Fibroblast of skin of right biceps (primary cell): ENCODE measurements at regions not wholly inside any gene's neighbourhood (a gene's known extent, or its start where the extent isn't known, plus 50 kb on each side); places are given as distances from the start of the nearest gene placed in this dataset.
"Not testable (repeated sequence)": the region's sequence is repeated elsewhere in the genome, so short reads cannot be mapped to it uniquely, and the experiment has no call there.

Experiments
- DNase-seq: peaks from one replicate; pipeline ENCODE4 v3.0.0-alpha.2; 2013

- DNase-seq, result no peak
Measured at GRCh38 chr2:149781263-149781808, 193.8 kb upstream of the MMADHC start.

DNA sequence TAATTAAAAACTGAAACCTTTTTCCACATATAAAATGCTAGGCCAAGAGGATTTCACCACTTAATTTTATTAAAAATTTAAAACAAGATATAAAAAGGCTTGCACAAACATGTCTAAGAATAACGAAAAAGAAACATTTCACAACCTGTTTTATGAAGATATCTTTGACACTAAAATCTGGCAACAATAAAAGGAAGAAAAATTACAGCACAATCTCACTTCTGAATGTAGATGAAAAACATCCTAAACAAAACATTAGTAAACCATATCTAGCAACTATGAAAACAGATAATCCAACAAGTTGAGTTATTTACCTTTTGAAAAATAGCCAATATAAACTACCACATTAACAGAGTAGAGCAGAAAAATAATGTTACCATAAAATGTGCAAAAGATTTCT, 185.4 kb upstream of the MMADHC start:
- no peak for DNase-seq

- DNase-seq, result peak; percentile 56
Measured at GRCh38 chr2:149768320-149768799, 180.8 kb upstream of the MMADHC start.

DNA sequence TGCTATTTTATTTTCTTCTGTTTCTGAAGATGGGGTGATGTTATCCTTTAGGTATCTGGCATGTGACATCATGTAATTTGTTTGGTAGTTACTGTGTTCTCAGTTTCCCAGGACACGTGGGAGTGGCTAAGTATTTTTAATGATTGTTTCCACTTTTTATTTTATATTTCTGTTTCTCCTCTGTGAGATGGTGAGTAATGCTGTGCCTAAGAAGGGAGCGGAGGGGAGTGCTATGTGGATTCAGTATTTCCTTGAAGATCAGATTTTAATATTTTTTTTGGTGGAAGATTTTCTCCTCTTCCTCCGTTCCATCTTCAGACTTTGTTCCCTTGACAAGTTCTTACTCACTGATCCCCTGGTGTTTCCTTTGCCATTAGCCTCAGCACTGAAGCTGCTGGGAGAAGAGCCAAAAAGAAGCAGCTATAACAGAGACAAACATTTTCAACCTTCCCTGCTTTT, 180.0 kb upstream of the MMADHC start:
- DNase-seq, result peak; percentile 68

DNA sequence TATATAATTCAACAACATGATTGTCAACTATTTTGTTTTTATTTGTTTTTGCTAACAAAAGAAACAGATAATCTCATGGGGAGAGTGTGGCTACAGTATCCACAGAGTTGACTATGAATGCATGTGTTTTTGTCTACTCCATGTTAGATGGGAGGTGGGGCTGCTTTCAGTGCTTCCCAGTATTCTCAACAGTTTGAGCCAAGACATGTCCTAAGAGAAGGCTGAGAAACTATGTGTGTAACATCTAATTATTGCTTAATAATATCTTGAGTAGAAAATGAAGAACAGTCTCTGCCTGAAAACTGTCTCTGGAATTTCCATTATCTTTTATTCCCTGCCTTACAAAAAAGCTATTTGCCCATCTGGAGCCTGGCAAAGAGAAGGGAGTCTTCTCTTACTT, 178.8 kb upstream of the MMADHC start:
- DNase-seq, result no peak

DNA sequence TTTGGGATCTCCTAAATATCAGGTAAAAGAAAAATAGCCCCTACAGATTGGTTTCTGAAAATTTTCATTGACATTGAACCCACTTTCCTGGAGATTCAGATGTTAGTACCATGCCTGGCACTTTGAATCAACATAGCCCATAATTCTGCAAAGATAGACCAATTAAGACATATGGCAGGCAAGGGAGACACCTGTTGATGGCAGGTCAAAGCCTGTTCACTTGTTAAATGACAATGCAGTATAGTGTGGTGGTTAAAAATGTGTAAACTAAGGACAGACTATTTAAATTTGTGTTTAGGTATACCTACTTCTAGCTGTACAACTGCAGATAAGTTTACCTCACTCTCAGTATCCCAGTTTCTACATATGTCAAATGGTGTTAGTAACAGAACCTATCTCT, 178.1 kb upstream of the MMADHC start:
- DNase-seq, result no peak

- DNase-seq, result no peak
Measured at GRCh38 chr2:149765003-149765402, 177.4 kb upstream of the MMADHC start.

- DNase-seq, result no peak
Measured at GRCh38 chr2:149763358-149763757, 175.8 kb upstream of the MMADHC start.

DNA sequence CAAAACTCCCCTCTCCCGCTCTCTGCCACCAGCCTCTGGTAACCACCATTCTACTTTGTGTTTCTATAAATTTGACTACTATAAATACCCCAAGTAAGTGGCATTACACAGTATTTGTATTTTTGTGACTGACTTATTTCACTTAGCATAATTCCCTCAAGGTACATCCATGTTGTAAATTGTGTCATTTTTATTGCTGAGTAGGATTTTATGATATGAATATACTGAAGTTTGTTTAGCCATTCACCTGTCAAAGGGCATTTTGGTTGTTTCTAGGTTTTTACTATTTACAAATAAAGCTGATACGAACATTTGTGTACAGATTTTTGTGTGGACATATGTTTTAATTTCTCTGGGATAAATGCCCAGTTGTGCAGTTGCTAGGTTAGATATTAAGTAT, 174.0 kb upstream of the MMADHC start:
- DNase-seq, result no peak

GRCh38 chr2:149759382-149759781, 171.8 kb upstream of the MMADHC start:
- not testable (repeated sequence) for DNase-seq

DNA sequence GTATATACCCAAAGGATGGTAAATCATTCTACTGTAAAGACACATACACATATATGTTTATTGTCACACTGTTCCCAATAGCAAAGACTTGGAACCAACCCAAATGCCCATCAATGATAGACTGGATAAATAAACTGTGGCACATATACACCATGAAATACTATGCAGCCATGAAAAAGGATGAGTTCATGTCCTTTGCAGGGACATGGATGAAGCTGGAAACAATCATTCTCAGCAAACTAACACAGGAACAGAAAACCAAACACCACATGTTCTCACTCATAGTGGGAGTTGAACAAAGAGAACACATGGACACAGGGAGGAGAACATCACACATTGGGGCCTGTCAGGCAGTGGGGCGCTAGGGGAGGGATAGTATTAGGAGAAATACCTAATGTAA, 167.1 kb upstream of the MMADHC start:
- not testable (repeated sequence) for DNase-seq

- DNase-seq, result peak; percentile 49
Measured at GRCh38 chr2:149747456-149747855, 159.9 kb upstream of the MMADHC start.

DNA sequence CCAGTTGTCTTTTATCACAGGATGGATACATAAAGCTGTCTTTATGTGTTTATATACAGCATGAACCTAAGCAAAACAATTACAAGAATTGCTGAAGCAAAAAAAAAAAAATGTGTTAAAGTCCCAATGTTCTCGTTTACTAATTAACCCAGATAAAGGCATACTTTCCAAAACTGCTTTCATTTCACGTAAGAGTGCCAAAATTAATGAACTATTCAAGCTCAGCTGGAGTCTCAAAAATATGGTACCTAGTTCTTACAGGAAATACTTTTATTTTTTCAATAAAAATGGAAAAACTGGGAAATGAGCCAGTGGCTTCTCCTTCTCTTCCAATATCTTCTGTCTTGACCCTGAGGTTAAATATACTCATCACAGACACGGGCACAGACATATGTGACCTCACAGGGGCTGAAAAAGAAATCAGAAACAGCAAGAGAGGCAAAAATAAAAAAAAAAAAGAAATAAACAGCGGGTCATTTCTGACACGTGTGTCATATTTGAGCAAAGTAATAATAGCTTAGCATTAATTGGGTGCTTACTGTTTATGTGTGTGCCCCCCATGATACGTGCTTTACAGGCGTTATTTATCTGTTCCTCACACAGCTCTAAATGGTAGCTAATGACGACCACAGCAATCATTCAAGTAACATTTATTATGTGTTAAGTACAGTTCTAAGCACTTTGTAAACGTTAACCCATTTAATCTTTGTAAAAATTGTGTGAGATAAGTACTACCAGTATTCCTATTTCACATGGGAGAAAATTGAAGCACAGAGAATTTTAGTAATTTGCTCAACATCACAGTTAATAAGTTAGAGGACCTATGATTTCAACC, 158.0 kb upstream of the MMADHC start:
- DNase-seq, result no peak

GRCh38 chr2:149744865-149745264, 157.3 kb upstream of the MMADHC start:
- peak; percentile 68 for DNase-seq

DNA sequence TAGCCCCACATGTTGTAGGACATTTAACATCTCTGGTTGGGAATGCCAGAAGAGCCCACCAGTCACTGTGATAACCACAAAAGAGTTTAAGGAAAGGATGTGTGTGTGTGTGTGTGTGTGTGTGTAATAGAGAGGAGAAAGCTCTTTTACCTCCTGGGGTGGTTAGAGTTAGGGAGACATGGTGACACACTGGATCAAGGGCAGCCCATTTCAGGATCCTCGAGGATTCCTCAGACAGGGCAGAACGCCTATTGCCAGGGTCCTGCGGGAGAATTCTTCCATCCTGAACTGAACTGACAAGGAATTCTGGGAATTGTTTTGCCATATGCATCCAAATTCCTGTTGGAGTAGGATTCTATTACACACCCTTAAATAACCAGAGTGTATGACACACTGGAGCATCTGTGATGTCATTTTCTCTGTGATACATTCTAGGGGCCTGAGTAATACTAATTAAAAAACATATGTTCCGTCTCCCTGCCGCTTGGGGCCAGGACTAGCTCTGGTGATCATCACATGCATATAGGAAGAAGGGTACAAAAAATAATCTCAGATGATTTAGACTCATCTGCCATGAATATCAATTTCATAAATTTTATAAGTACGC, 156.4 kb upstream of the MMADHC start:
- DNase-seq, result peak; percentile 97

- DNase-seq, result peak; percentile 94
Measured at GRCh38 chr2:149741646-149742045, 154.1 kb upstream of the MMADHC start.

- DNase-seq, result no peak
Measured at GRCh38 chr2:149740490-149740889, 152.9 kb upstream of the MMADHC start.

DNA sequence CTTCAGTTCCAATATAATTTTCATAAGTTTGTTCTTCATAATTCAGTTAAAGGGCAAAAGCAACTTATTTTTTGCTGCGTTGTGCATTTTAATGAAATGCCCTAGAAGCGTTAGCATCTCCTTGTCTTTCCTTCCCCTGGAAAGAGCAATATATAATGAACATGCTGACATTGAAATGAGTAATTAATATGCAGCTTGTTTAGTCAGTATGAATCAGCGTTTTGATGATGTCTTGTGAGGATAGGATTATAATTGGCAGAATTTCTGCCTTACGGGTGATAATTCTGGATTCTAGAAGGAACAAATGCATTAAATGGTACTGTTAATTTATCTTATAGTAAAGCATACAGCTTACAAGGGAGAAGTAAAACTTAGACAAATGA, 152.3 kb upstream of the MMADHC start:
- DNase-seq, result peak; percentile 69

DNA sequence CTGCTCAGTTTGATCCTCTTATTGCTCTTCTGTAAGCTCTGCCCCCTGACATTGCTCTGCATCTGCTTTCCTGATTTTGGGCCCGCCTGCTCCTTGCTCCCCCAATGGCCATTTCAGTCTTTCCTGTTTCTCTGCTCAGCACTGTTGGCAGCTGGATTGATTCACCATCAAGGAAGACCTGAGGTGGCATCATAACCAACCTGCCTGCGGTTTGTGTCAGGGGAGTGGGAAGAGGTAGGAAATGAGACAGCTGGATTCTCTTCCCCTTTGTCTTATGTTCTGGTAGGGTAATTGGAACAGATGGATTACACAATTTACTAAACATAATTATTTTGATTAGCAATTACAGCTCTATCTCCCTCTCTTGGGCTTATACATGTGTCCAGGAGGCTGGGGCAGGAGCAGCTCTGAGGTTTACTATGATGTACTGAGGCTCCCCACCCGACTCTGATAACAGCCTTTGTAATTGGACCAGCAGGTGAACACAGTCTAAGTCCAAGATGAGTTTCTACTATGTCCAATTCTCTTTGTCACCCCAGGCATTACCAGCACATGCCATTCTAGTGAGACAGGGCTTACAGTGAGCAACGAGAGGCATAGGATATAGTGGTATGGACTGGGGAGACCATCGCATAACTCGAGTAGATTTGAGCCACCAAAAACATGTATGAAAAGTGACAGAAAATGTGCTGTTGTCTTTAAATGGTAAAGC, 151.8 kb upstream of the MMADHC start:
- DNase-seq, result peak; percentile 63

GRCh38 chr2:149738767-149739166, 151.2 kb upstream of the MMADHC start:
- peak; percentile 79 for DNase-seq

DNA sequence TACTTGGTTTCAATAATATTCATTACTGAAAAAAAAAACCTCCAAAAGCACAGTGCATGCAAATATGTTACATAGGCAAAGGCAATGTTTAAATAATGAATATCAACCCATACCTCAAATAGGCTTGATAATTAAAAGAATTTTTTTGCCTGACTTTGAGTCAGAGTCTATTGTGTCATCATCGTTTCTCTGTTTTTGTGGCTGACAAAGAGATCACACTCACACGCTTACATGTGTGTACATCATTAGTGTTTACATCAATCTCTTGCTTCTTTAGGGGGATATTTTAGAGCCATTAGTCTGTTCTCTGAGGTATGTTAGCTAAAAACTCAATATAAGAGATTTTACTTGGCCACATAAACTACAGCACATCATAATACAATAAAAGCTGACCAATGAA, 150.3 kb upstream of the MMADHC start:
- peak; percentile 48 for DNase-seq

DNA sequence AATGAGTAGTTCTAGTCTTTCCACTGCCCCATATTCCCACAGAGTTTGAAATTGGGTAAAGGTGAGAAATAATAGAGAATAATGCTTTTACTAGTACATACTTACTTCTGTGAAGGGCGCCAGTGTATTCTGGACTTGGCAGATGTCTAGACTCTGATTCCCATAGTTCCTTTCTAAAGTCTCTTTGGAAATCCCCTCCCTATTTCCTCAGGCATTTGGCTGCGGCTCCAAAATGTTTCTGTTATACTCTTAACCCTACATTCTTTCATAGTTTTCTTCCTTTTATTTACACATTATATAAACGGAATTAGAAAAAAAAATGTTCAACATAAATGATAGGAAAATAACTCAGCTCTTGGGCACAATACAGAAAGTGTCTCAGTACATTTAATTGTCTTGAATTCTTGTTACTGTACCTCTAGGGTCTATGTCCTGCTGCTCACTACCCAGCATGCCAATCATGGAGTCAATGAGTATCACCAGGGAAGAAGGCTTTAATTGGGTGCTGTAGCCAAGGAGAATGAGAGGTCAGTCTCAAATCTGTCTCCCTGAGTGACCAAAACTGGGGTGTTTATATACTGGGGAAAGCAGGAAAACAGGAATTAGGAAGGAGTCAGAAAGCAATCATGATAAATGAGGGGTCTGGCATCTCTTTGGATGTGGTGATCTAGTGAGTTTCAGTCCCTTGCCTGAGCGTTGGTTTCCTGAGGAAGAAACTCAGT, 147.8 kb upstream of the MMADHC start:
- DNase-seq, result no peak
